ENCODE measurements at regions not wholly inside any gene's neighbourhood (a gene's known extent, or its start where the extent isn't known, plus 50 kb on each side); places are given as distances from the start of the nearest gene placed in this dataset.
"Not testable (repeated sequence)": the region's sequence is repeated elsewhere in the genome, so short reads cannot be mapped to it uniquely, and the experiment has no call there.

DNA sequence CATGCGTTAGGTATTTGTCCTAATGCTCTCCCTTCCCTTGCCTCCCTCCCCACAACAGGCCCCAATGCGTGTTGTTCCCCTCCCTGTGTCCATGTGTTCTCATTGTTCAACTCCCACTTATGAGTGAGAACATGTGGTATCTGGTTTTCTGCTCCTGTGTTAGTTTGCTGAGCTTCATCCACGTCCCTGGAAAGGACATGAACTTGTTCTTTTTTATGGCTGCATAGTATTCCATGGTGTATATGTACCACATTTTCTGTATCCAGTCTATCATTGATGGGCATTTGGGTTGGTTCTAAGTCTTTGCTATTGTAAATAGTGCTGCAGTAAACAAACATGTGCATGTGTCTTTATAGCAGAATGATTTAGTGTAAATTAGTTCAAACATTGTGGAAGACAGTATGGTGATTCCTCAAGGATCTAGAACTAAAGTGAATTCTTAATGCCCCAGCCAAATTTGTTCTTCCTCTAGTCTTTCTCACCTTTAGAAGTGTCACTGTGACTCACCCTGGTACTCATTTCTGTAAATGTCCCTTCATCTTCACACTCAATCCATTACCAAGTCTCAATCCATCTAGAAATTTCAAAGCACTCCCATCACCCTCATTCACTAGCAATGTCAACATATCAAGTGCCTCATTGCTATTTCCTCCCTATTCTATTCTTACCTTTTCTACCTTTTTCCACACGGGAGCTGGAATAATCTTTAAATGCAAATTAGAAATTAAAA lies 123.9 kb downstream of the MREG start:
- DNase-seq = not testable (repeated sequence)

DNA sequence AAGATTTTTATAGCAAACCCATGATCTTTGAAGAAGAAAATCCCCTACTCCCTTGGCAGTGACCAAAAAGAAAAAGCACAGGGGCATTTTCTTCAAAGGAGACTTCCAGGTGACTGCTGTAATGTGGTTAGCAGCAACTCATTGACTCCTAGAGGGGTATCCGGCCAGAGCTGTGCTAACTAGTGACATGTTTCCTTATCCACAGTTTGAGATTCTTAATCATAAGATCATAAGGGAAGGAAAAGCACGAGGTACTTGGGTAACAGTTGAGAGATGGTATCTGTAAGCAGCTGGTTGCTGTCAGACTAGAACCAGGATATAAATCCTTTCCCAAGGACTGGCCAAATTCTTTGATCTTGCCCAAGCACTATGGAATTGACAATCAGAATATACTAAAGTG lies 124.7 kb downstream of the MREG start:
- no peak for DNase-seq

DNA sequence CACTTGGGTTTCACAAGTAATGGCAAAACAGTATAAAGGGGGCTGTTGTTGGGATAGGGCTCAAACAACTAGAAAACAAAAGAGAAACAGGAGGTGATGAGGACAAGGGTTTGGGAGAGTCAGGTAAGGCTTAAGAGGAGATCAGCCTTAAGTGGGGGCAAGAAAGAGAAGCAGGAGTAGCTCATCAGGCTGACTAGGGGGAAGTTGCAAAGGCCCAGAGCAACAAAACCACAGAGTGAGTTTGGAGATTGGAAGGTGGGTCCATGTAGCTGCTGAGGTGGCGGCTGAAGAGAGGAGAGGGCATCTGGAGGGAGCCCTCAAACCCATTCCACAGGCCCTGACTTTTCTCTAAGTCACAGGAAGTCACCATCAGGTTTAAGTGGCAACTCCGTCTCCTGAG lies 126.0 kb downstream of the MREG start:
- no peak for DNase-seq

DNA sequence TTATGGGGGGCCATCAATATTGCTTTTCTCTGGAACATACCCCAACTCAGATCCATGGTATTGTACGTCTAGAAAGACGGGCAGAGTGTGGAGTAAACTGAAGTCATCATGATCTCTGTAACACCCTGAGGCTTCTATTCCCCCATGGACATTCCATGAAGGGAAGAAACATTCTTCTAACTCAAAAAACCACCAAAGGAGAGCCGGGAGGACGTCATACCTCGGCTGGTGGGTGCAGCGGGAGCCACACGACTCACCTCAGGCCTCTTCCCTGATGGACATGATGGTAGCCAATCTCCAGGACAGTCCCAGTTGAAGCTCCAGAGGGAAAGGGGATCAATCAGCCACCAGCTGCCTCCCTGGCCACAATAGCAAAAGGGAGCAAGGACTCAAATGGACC lies 127.3 kb downstream of the MREG start:
- no peak for DNase-seq

DNA sequence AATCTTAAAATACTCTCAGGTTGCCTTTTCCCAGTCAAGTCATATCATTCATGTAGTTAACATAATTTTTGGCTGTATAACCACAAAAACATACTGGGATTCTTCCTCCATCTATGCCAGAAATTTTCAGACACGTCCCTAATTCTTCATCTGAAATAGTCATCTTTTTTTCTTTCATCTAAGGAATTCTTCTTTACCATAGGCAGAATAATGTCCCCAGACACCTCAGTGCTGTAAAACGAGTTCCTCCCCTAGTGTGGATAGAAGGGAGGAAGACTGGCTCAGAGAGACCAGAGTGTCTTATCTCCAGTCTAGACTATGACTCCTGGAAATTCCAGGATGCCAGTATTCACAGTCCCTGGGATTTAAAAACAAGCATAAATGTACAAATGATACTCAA lies 127.8 kb downstream of the MREG start:
- DNase-seq = no peak

DNA sequence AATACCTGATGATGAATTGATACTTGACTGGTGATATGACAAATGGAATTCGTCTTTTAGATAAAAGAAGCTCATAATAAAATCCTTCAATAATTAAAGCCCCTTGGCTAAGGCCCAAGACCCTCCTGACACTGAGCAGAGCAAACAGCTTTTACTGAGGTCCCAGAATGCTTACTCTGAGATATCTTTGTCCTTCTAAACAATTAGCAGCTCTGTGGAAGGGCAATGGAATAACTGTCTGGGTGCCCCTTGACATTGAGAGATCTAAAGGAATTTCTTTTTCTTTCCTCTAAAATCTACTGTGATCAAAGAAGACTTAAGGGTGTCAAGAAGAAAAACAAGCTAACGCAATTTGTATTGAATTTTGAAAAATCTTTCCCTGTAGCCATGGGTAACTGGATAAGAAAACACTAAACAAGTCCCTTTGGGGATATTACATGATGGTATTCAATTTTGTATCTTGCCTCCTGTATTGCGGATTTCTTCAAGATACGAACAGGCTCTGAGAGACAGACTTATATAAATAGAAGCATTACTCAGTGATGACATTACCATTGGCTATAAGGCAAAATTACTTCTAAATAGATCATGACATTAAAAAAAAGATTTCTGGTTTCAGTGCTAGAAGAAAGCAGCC lies 128.8 kb downstream of the MREG start:
- no peak for DNase-seq

DNA sequence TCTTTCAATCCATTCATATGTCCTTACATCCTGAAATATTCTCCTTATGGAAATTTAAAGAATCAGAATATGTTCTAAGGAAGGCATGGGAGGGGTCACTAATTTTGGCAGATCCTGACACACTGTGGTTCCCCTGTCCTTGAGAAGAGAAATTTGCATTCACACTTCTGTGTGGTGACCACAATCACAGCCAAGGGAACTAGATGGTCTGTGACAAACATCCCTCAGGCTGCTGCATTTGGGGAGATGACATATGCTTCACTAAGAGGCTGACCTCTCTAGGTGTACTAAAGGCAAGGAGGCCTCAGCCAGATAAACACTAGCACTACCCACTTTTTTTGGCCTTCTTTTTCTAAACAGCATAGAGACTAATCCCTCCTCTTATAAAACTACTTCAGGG lies 129.6 kb downstream of the MREG start:
- no peak for DNase-seq

DNA sequence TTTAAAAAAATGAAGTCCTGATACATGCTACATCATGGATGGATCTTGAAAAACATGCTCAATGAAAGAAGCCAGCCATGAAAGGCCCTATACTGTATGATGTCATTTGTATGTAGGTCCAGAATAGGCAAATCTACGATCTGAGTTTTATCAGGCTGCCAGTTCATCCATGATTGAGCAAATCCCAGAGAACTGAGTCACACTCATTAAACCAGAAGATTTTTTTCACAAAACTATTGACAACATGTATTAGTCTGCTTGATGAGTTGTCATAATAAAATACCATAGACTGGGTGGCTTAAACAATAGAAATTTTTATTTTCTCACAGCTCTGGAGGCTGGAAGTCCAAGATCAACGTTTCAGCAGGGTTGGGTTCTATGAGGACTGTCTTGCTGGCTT lies 130.7 kb downstream of the MREG start:
- no peak for DNase-seq

DNA sequence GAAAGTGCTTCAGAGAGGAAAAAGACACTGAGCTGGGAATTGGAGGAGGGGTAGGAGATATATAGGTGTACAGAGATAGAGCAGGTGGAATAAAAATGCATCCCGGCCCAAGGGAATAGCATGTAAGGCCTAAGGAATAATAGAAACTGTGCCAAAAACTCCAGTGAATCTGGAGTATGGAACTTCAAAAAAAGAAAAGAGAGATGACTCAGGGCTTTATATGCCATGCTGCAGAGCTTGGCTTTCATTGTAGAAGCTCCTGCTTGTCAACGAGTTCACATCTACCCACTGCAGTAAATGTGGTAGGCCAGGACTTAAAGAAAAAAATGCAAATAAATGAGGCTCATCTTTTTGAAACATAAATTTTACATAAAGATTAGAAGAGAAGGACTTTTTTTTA lies 131.8 kb downstream of the MREG start:
- DNase-seq = no peak

DNA sequence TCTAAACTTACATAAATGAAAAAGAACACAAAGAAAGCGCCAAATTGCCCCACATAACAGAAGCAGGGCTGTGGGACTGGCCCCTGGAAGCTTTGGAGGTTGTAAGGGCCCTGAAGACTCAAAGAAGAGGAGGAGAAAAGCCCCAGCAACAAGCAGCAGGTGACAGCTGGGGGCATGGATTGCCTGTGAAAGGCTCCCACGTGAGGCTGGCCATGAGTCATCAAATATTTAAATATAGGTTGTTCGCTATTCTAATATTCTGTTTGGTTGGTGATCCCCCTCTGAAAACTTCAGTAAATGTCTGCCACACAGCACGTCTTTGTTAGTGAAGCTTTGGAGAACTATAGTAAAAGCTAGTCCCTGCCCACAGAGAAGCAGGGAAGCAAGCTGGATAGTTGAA lies 132.4 kb downstream of the MREG start:
- no peak for DNase-seq

DNA sequence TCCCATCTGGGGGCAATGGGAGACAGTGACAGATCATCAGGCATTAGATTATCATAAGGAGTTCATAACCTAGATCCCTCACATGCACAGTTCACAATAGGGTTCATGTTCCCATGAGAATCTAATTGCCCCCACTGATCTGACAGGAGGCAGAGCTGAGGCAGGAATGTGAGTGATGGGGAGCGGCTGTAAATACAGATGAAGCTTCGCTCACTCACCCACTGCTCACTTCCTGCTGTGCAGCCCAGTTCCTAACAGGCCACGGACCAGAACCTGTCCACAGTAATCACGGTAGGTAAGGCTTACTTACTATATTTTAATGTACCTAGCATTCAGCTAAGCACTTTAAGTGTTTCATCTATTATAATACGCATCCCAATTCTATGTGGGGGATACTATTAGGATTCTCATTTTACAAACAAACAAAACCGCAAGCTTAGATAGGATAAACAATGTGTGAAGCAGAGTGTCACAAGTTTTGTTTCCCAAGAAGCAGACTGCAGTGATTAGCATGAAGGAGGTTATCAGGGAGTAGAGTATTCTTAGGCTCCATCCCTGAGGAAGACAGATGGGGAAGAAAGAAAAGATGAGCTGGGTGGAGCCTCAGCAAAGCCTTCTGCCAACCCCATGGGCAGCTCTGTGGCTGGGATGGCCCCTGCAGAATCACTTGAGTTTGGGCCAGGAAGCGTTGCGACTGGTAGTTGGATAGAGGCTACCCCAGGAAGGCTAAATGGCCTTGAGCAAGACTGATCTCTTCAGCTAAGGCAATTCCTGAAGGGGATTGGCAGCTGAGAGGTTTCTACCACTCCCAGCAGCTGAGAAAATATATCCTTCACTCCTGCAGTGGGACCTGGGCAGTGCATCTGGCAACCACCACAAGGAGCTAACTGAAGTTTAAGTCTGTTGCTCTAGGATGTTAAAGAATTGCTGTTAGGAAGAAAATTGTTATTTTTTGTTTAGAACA lies 133.1 kb downstream of the MREG start:
- DNase-seq = no peak

DNA sequence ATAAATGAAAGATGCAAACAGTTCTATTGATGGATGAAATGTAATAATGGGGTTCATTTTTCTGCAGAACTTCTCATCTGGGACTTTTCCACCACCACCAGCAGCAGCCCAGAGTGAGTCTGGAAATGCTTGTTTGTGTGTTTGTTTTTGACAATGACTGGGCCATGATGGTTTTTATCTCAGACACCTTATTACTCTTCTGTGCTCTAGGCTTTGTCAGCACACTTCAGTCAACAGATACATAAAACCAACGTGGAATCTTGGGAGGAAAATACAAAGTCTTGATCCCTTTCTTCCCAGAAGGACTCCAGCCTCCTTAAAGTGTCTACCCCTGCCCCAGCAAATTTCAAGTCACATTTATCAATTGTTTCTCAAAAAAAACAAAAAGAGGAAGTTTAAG lies 134.0 kb downstream of the MREG start:
- DNase-seq = no peak

DNA sequence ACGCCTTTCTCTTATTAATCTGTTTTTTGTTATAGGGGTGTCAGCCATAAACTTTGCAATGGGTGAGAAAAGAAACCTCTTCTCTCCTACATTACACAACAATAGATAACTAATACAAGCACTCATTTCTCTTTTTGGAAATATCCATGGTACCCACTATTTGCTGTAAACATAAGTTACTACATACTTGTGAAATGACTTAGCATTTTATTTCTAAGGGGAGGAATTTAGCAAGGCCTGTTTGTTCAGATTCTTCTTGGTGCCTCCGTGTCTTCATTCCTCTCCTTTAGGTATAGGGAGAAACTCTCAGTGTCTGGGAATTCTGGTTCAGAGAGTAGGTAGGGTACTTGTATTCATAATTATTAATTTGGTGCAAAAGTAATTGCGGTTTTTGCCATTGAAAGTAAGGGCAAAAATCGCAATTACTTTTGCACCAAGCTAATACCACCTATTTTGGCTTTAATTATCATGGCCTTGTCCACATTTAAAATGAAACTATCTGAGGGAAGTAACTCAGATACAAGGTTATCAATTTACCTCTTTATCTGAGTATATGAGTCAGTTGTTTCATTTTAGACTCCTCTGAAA lies 134.8 kb downstream of the MREG start:
- DNase-seq = no peak

DNA sequence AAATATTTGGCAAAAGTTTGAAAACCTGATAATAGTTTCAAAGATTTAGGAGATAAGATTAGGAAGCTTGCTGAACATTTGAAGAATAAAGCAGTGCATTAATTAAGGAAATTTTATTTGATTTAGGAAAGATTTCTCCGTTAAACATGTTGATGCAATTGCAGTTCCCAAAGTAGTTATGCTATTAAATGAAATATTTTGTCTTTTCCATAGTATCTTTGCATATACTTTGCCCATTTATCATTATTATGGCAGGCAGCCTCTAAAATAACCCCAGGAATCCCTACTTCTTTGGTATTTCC lies 136.5 kb downstream of the MREG start:
- DNase-seq = no peak

DNA sequence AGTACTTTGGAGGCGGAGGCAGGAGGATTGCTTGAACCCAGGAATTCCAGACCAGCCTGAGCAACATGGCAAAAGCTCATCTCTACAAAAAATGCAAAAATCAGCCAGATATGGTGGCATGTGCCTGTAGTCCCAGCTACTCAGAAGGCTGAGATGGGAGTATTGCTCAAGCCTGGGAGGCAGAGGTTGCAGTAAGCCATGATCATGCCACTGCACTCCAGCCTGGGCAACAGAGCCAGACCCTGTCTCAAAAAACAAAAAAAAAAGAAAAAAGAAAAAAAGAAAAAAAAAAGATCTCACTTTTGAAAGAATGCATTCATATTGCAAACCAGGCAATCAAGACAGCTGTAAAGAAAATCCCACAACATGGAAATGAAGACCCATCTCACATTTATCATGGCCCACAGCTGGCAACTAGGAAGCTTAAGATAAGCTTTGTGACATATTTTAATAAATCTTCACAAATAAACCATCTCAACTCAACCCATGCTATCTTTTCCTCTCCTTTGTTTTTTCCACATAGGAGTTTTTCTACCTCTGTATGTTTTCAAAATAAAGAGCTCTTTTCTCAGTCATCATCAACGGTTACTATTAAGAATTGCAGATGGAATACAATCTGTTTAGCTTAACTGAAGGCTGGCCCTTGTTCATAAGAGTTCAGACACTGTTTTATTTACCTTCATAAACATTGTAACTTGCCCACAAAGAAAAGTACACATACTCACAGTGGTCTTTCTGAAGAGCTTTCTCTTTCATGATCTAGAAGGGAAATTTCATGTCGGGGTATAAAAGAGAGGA lies 137.0 kb downstream of the MREG start:
- no peak for DNase-seq

DNA sequence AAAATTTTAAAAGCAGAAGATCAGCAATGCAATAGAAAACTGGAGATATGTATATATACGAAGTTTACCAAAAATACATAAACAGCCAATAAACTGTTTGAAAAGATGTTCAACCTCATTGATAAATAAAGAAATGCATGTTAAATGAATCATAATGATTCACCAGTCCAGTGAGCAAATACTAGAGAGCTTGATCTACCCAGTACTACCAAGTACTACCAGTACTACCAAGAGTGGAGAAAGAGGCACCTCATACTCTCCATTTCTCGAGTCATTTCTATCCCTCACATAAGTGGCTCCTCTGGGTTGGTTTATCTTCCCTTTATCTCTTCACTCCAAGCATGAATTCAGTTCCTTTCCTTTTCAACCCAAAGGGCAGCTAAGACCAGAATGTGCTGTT lies 138.9 kb downstream of the MREG start:
- DNase-seq = no peak

DNA sequence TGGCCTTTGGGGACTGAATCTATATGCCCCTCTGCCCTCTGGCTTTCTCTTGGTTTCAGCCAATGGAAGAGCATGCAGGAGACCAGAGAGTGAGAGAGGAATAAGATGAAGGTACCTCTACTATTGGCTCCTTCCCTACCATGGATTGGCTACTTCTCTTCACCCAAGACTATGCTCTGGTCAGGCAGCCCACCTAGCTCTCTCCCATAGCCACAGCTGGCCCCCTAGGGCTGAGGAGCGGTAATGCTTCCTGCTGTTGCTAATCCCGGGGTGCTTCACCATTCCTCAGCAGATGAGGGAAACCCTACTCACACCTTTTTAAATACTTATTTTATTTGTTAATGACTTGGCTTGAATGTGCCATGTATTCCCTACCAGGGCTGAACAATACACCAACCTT lies 142.4 kb downstream of the MREG start:
- no peak for DNase-seq

DNA sequence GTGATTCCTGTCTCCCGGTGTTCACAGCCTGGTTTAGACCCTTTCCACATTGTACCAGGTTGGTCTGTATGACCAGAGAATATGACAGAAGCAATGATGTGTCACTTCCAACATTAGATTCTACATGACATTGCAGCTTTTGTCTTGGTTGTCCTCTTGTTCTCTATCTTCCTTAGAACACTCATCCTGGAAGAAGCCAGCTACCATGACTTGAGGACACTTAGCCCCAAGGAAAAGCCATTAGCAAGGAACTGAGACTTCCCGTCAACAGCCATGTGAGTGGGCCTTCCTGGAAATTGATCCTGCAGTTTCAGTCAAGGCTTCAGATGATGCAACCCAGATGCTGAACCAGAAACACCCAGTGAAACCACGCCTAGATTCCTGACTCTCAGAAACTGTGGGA lies 143.3 kb downstream of the MREG start:
- no peak for DNase-seq

DNA sequence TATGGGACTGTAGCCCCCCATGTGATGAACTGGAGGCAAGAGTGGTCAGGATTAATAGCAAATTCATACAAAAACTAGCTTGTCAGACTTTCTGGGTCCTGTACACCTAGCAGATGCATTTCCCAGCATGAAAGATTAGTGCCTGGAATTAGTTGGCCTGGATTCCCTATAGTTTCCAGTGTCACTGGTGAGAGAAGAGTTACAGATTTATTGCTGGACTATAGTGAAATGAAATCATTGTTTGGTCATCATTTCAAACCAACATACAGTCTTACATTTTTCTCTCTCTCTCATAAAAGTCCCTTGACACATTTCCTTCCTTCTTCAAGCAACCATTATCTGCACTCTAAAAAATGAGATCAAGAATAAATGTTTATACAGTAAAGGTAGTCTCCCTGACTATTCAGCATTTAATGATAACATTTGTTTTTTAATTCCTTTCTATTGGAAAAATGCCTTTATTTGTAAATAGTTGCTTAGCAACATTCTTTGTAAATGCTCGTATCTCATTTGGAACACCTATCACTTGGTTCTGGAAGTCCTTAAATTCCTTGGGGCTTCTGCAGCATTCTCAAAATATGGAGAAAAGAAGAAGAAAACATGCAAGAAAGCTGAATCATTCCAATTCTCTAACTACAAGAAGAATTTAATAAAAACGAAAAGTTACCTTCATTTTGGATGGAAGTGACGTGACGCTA lies 144.4 kb downstream of the MREG start:
- DNase-seq = no peak

DNA sequence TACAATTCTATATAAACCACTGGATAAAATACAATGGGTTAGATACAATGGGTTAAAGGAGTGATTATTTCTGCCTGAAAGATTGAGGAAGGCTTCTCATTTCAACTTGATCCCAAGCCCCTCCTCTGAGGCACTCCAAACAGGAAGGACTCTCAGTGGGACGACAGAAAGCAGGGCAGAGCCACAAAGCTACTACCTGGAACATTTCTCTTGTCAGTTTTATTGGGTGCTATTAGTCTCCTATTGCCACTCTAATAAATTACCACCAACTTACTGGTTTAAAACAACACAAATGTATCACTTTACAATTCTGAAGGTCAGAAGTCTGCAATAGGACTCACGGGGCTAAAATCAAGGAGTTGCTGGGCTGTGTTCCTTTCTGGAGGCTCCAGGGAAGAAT lies 146.7 kb downstream of the MREG start:
- DNase-seq = no peak

DNA sequence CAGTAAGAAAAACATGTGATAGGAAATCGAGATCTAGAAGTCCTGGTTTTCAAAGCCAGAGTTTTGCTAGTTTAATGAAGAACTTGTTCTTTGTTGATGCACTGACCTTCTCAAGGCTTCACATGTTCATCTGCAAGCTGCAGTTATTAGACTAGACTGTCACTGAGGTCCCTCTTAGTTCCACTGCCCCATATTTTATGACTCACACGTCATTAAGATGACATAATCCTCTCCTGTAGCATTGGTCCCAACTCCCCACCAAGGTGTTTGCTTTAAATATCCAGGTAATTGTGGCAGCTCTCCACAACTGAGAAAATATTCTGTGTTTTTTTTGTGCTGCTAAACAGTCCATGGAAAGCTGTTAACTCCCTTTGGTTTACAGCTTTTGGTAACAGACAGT lies 149.7 kb downstream of the MREG start:
- DNase-seq = no peak

DNA sequence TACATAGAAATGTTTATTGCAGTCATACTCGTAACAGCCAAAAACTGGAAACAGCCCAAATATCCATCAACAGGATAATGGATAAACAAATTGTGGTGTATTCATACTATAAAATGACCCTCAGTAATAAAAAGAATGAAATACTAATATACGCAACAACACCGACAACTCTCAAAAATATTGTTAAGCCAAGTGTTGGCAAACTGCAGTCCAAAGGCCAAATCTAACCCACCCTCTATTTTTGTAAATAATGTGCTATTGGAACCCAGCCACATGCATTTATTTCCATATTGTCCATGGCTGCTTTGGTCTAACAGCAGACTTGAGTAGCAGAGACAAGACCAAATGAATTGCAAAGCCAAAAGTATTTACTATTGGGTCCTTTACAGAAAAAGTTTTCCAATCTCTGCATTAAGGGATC lies 151.0 kb downstream of the MREG start:
- no peak for DNase-seq
